HepG2 (cell line): ENCODE measurements at regions not wholly inside any gene's neighbourhood (a gene's known extent, or its start where the extent isn't known, plus 50 kb on each side); places are given as distances from the start of the nearest gene placed in this dataset.

Experiments used
- ASH2L ChIP-seq: fragments of 300-600, 200-600 bp; sonication (generic); IDR thresholded peaks from 2 replicates; pipeline ENCODE4 v1.7.0; 2017; ENCODE audit warnings: low read depth, mild to moderate bottlenecking, moderate library complexity, mixed read lengths, low read length; ENCODE audit not compliant: insufficient read length
- BRD4 ChIP-seq: sonication (generic); formaldehyde crosslinking; IDR thresholded peaks from 2 replicates; pipeline ENCODE4 v1.4.0; 2020; ENCODE audit warnings: missing genetic modification reagents
- DZIP1 ChIP-seq: sonication (generic); formaldehyde crosslinking; IDR thresholded peaks from 2 replicates; pipeline ENCODE4 v1.5.0; 2020; ENCODE audit warnings: mild to moderate bottlenecking, missing genetic modification reagents
- HES4 ChIP-seq: sonication (generic); formaldehyde crosslinking; IDR thresholded peaks from 2 replicates; pipeline ENCODE4 v1.9.0; 2021; ENCODE audit warnings: mild to moderate bottlenecking, missing genetic modification reagents, borderline replicate concordance
- MAZ ChIP-seq, 2 experiments: sonication (generic) in 1 of 2; formaldehyde crosslinking in 1 of 2; IDR thresholded peaks; 2 replicates each; pipeline versions ENCODE4 v1.5.0 to v1.6.1; 2012 to 2020; ENCODE audit warnings: low read depth in 2 of 2, mild to moderate bottlenecking in 2 of 2, borderline replicate concordance in 1 of 2, improper control_type of control experiment in 1 of 2, low read length in 1 of 2, missing genetic modification reagents in 1 of 2, moderate library complexity in 1 of 2
- NFE2L1 ChIP-seq: sonication (generic); formaldehyde crosslinking; IDR thresholded peaks from 2 replicates; pipeline ENCODE4 v1.4.0; 2020; ENCODE audit warnings: missing genetic modification reagents, mild to moderate bottlenecking, borderline replicate concordance
- RBFOX2 ChIP-seq: fragments of 200-400 bp; formaldehyde crosslinking; IDR thresholded peaks from 2 replicates; pipeline ENCODE4 v1.6.1; 2017; ENCODE audit warnings: low read depth, mild to moderate bottlenecking, low read length
- ZBTB7A ChIP-seq: sonication (generic); formaldehyde crosslinking; IDR thresholded peaks from 2 replicates; pipeline ENCODE4 v1.8.0; 2022; ENCODE audit warnings: mild to moderate bottlenecking, missing genetic modification reagents
- ZFX ChIP-seq: sonication (generic); formaldehyde crosslinking; IDR thresholded peaks from 2 replicates; pipeline ENCODE4 v1.4.0; 2020; ENCODE audit warnings: mild to moderate bottlenecking, low read depth, missing genetic modification reagents, moderate library complexity
- ZFYVE20 ChIP-seq: sonication (generic); formaldehyde crosslinking; IDR thresholded peaks from 2 replicates; pipeline ENCODE4 v1.8.0; 2023; ENCODE audit warnings: low read depth, mild to moderate bottlenecking, moderate library complexity, missing genetic modification reagents, borderline replicate concordance
- ZNF17 ChIP-seq: sonication (generic); formaldehyde crosslinking; IDR thresholded peaks from 2 replicates; pipeline ENCODE4 v1.5.0; 2020; ENCODE audit warnings: mild to moderate bottlenecking, missing genetic modification reagents
- ZNF260 ChIP-seq: sonication (generic); formaldehyde crosslinking; IDR thresholded peaks from 2 replicates; pipeline ENCODE4 v1.4.0; 2020; ENCODE audit warnings: missing genetic modification reagents, low read depth, mild to moderate bottlenecking, borderline replicate concordance
- ZNF292 ChIP-seq: sonication (generic); formaldehyde crosslinking; IDR thresholded peaks from 2 replicates; pipeline ENCODE4 v1.8.1; 2022; ENCODE audit warnings: mild to moderate bottlenecking, low read depth, missing genetic modification reagents, borderline replicate concordance
- ZNF354B ChIP-seq: sonication (generic); formaldehyde crosslinking; IDR thresholded peaks from 2 replicates; pipeline ENCODE4 v1.8.0; 2022; ENCODE audit warnings: mild to moderate bottlenecking, missing genetic modification reagents
- ZNF563 ChIP-seq: sonication (generic); formaldehyde crosslinking; IDR thresholded peaks from 2 replicates; pipeline ENCODE4 v1.8.0; 2022; ENCODE audit warnings: mild to moderate bottlenecking, moderate library complexity, missing genetic modification reagents
- ZNF724P ChIP-seq: sonication (generic); formaldehyde crosslinking; IDR thresholded peaks from 2 replicates; pipeline ENCODE4 v1.8.0; 2022; ENCODE audit warnings: missing genetic modification reagents, borderline replicate concordance
- TF ChIP-seq, protein P1 (sequence below): sonication (generic); formaldehyde crosslinking; IDR thresholded peaks from 2 replicates; pipeline ENCODE4 v1.4.0; 2020; ENCODE audit warnings: missing genetic modification reagents

DNA sequence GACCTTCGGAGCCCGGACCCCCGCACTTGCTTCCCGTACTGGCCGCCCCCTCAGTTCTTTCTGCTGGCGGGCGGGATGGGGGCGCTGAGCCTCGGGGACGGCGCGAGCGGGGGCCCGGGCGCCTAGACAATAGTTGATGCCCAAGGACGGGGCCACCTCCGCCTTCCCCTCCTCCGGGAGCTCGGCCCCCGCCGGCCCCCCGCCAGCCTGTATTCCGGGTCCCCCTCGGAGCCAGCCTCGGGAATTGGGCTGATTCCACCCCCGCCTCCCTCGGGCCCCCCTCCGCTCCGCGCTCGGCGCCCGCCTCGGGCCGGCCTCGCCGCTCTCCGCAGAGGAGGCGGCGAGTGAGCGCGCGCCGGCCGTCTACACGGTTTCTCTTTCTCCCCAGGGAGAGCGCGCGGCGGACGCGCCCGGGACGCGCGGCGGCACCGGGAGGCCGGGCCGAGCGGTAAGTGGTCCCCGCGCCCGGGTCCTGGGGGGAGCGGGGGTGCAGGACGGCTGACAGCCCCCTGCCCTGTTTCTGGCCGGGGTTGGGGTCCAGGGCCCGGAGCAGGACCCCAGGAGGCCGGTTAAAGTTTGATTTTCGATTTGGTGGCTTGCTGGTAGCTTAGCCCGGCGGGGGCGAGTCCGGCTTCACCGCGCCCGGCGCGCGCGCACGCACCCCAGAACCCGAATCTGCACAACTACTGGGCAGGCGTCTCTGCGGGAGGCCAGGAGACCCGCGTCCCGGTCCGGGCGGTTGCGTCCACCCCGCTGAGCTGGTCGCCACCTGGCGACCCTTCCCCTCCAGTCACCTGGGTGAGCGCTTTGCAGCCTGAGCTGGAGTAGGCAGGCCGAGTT lies 413.7 kb downstream of the PCNX1 start (continued):
- no peak for TF ChIP-seq ZNF260 (CRISPR knock-in tag)
- 0 out of 2 replicates have a peak, but pooled peaks have one; percentile 40 for TF ChIP-seq ZFYVE20
- TF ChIP-seq HES4 (CRISPR knock-in tag) = no peak
- TF ChIP-seq ZNF724P (CRISPR knock-in tag) = peak; percentile 70; the same call in 1 of the 2 replicates
- no peak for TF ChIP-seq BRD4 (CRISPR knock-in tag)
- TF ChIP-seq ZNF17 = no peak
- TF ChIP-seq ZBTB7A = peak; percentile 49; the same call in 1 of the 2 replicates
- no peak for TF ChIP-seq ZNF354B
- no peak for TF ChIP-seq NFE2L1 (CRISPR knock-in tag)
- TF ChIP-seq MAZ (IDR thresholded peaks at IDR 0.05; ENCODE audit: borderline replicate concordance, low read depth, low read length) = no peak
- TF ChIP-seq MAZ (CRISPR knock-in tag; IDR thresholded peaks at IDR 0.05; ENCODE audit: low read depth) = 0 out of 2 replicates have a peak, but pooled peaks have one; percentile 52
- peak; percentile 15; the same call in 1 of the 2 replicates for TF ChIP-seq ZNF563 (CRISPR knock-in tag)
- no peak for TF ChIP-seq DZIP1
- peak; percentile 18; the same call in 1 of the 2 replicates for TF ChIP-seq ZNF292 (CRISPR knock-in tag)
- TF ChIP-seq ZFX = peak; percentile 43
- TF ChIP-seq, protein P1, sequence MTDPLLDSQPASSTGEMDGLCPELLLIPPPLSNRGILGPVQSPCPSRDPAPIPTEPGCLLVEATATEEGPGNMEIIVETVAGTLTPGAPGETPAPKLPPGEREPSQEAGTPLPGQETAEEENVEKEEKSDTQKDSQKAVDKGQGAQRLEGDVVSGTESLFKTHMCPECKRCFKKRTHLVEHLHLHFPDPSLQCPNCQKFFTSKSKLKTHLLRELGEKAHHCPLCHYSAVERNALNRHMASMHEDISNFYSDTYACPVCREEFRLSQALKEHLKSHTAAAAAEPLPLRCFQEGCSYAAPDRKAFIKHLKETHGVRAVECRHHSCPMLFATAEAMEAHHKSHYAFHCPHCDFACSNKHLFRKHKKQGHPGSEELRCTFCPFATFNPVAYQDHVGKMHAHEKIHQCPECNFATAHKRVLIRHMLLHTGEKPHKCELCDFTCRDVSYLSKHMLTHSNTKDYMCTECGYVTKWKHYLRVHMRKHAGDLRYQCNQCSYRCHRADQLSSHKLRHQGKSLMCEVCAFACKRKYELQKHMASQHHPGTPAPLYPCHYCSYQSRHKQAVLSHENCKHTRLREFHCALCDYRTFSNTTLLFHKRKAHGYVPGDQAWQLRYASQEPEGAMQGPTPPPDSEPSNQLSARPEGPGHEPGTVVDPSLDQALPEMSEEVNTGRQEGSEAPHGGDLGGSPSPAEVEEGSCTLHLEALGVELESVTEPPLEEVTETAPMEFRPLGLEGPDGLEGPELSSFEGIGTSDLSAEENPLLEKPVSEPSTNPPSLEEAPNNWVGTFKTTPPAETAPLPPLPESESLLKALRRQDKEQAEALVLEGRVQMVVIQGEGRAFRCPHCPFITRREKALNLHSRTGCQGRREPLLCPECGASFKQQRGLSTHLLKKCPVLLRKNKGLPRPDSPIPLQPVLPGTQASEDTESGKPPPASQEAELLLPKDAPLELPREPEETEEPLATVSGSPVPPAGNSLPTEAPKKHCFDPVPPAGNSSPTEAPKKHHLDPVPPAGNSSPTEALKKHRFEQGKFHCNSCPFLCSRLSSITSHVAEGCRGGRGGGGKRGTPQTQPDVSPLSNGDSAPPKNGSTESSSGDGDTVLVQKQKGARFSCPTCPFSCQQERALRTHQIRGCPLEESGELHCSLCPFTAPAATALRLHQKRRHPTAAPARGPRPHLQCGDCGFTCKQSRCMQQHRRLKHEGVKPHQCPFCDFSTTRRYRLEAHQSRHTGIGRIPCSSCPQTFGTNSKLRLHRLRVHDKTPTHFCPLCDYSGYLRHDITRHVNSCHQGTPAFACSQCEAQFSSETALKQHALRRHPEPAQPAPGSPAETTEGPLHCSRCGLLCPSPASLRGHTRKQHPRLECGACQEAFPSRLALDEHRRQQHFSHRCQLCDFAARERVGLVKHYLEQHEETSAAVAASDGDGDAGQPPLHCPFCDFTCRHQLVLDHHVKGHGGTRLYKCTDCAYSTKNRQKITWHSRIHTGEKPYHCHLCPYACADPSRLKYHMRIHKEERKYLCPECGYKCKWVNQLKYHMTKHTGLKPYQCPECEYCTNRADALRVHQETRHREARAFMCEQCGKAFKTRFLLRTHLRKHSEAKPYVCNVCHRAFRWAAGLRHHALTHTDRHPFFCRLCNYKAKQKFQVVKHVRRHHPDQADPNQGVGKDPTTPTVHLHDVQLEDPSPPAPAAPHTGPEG (CRISPR knock-in tag) = no peak
- TF ChIP-seq RBFOX2 = peak; percentile 80
- peak; percentile 51 for TF ChIP-seq ASH2L
